HG03108 (cell line): ENCODE measurements at regions not wholly inside any gene's neighbourhood (a gene's known extent, or its start where the extent isn't known, plus 50 kb on each side); places are given as distances from the start of the nearest gene placed in this dataset.
"Not testable (repeated sequence)": the region's sequence is repeated elsewhere in the genome, so short reads cannot be mapped to it uniquely, and the experiment has no call there.

ENCODE experiments used
- ATAC-seq: cut with Tn5 transposase; IDR thresholded peaks from one replicate; pipeline ENCODE4 v1.9.1; 2021; ENCODE audit warnings: moderate library complexity; ENCODE audit not compliant: unreplicated experiment

DNA sequence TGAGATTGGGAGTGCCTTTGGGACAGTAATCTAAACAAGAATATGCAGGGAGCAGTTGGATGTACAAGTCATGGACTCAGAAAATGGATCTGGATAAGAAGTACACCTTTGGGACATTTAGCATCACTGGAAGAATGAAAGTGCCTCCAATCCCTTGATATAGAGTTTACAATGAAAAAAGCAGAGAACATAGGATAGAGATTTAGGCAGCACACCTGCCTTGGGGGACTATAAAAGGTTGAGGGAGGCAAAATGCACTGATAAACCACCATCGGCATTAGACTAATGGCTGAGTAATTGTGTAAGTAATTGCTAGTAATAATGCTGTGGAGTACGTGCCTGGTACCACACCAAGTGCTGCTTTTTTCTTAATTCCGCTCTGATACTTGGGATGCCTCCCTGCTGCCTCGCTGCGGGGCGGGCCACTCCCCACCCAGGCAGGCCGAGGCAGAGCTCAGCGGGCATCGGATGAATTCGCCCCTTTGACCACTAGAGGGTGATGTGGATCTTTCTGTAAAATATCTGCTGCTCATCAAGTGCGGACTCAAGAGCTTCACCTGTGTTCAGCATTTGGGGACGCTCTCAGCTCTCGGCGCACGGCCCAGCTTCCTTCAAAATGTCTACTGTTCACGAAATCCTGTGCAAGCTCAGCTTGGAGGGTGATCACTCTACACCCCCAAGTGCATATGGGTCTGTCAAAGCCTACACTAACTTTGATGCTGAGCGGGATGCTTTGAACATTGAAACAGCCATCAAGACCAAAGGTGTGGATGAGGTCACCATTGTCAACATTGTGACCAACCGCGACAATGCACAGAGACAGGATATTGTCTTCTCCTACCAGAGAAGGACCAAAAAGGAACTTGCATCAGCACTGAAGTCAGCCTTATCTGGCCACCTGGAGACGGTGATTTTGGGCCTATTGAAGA, 99.9 kb downstream of the ANKRD18B start:
- ATAC-seq: peak; percentile 54

GRCh38 chr9:33628318-33628717, 104.3 kb downstream of the ANKRD18B start:
- not testable (repeated sequence) for ATAC-seq

DNA sequence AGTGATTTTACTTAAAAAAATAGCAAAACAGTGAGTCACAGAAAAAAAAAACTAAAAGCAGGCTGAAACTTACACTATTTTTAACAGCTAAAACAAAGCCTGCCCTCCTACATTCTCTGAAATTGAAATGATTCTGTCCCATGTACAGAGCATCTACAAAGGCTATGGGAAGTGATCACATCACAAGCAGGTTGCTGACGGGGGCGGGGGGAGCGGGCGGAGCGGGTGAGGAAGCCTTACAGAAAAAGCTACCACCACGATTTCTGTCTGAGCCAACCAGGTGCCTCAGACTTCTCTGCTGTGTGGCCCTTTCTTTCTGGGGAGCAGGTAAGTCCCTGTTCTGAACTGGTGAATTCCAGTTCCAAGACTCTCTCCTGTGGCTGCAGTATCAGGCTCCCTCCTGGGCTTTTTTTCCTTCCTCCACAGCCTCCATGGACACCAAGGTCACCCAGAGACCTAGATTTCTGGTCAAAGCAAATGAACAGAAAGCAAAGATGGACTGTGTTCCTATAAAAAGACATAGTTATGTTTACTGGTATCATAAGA, 104.9 kb downstream of the ANKRD18B start:
- no peak for ATAC-seq

GRCh38 chr9:33633636-33634035, 109.6 kb downstream of the ANKRD18B start:
- ATAC-seq: no peak

GRCh38 chr9:33637881-33638280, 113.8 kb downstream of the ANKRD18B start:
- ATAC-seq: no peak

- ATAC-seq: no peak
Measured at GRCh38 chr9:33638391-33638915, 114.4 kb downstream of the ANKRD18B start.

DNA sequence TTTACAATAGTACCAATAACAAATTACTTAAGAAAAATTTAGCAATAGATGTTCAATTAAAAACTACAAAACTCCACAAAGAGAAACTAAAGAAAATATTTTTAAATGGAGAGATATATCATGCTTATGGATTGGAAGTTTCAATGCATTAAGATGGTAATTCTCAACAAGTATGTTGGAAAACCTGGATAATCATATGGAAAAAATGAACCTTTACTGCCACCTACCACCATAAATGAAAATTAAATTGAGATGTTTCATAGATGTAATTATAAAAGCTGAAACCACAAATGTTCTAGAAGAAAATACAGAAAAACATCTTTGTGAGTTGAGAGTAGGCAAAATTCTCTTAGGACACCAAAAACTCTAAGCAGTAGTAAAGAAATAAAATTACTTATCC, 121.7 kb downstream of the ANKRD18B start:
- no peak for ATAC-seq

GRCh38 chr9:33649463-33649862, 125.4 kb downstream of the ANKRD18B start:
- ATAC-seq: no peak

- ATAC-seq: no peak
Measured at GRCh38 chr9:33651125-33651524, 127.1 kb downstream of the ANKRD18B start.

DNA sequence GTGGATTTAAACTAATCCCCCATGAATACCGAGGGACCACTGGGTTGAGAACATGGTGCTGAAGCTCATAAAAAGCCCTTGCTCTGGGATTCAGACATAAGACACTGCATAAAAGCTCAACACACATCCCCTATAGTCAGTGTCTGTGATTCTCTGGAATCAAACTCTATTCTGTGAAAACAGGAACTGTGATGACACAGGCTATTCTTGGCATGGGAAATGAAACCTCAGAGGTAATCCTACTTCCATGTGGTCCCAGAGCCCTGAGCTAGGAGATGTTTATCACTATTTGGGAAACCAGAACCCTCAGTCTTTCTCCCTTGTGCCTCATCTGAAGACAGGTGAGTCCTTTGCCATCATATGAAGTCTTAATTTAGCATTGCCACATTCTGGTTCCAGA, 135.4 kb upstream of the PRSS3 start:
- no peak for ATAC-seq

GRCh38 chr9:33660772-33661171, 134.6 kb upstream of the PRSS3 start:
- ATAC-seq: no peak

DNA sequence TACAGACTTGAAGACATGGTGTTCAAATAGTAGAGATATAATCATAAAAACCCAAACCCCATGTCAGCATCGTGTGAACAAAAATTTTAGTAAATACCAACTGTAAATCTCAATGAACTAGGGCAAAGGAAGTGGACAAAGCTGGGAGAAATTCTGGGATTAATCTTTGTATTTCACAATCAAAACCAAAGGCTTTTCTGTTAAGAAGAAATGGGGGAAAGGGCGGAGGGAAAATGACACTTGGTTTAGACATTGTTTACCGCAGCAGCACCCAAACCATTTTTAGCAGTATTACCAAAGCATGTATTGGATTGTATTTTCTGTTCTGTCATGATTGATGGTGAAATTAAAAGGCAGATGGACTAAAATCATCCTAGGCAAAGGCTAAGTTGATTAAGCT, 134.2 kb upstream of the PRSS3 start:
- ATAC-seq: no peak

DNA sequence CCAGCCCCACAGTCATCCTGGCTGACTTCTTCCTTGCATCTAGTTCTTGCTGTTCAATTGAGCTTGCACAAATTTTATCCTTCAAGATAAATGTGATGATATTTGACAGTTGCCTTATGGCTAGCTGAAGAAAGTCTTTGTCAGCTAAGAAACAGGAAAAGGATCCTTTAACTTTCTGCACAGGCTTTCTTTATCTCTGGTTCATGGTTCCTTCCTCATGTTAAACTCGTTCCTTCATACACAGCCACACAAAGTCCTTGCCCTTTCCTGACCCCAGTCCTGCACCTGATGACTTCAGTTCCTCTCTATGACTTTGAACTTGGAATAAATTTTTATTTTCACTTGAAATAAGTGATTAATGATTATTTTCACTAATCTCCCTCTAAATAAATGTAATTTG, 132.5 kb upstream of the PRSS3 start:
- ATAC-seq: no peak

- ATAC-seq: not testable (repeated sequence)
Measured at GRCh38 chr9:33676194-33676745, 119.1 kb upstream of the PRSS3 start.

DNA sequence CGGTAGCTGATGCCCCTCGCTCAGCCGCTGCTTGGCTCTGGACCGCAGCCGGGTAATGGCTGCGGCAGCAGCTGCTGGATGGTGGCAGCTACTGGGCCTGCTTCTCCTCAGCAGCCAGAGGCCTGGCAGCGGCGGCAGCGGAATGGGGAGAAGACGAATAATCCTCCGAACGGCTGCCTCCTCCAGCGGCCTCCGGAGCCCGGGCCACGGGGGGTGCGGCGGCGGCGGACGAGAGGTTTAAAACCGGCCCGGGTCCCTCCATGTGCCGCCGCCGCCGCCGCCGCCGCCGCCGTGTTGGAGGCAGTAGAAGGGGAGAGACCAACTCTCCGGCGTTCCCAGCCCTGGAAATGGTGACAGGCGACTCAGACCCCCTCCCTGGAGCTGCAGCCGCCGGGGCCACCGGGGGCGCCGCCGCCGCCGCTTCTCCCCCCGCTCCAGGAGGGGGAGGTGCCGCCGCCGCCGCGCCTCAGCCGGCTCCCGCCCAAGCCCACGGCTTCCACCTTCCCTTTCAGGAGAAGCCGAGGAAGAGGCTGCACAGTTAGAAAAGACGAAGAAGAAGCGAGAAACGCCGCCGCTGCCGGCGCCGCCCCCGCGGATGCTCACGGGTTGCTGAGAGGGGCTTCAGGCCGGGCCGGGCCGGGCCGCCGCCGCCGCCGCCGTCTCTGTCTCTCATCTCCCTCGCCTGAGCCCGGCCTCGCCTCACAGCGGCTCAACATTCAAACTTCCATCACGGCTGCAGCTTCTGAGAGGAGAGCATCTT, 118.4 kb upstream of the PRSS3 start:
- ATAC-seq: no peak

GRCh38 chr9:33677506-33677809, 117.9 kb upstream of the PRSS3 start:
- ATAC-seq: no peak

GRCh38 chr9:33677961-33678360, 117.4 kb upstream of the PRSS3 start:
- no peak for ATAC-seq

DNA sequence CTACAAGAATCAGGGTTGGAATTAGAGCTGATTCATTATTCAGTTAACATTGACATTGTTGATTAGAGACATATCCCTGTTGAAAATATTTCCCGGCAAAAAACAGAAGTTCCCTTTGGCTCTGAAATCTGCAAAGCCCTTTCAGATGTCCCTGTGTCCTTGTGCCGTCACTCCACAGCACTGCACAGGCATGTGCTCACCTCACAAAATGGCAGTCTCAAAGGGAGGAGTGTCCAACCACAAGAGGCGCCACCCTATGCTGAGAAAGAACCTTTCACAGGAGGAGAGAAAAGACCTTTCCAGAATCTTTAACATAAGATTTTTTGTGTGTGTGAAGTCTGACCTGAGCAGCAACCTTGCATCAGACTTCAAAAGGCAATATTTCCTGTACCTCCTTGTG, 112.8 kb upstream of the PRSS3 start:
- no peak for ATAC-seq

DNA sequence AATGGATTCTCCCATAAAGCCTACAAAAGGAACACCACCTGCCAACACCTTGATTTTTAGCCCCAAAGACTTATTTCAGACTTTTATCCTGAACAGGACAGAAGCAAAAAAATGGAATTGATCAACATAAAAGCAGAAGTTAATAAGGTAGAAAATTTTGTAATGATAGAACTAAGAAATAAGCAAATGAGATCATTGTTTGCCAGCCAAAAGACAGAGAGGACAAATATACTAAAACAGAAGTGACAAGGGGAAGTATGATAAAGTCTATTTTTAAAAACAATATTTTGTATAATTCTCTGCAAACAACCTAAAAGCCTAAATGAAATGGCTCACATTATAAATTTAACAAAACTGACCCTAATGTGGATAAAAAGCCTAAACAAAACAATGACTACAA, 110.5 kb upstream of the PRSS3 start:
- ATAC-seq: no peak

GRCh38 chr9:33686942-33687341, 108.4 kb upstream of the PRSS3 start:
- ATAC-seq: no peak

DNA sequence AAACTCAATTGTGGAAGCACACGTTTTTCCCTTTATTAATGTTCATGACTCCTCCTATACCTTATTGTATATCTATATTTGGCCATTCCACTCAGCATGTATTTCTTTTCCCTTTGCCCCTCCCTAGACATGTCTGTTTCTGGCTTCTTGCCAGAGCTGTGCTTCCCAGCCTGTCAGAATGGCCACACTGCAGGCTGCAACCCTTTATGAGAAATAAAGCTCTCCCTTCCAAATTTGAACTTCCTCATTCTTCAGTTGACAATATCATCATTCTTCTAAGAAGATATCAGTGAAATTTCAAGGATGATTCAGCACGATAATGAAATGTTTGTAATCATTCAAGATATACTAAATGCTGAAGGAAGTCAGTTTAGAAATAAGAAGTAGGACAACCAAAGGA, 107.6 kb upstream of the PRSS3 start:
- ATAC-seq: no peak
